GM19452 (cell line): ENCODE measurements at regions not wholly inside any gene's neighbourhood (a gene's known extent, or its start where the extent isn't known, plus 50 kb on each side); places are given as distances from the start of the nearest gene placed in this dataset.

Experiments
- ATAC-seq: cut with Tn5 transposase; IDR thresholded peaks from one replicate; pipeline ENCODE4 v1.9.1; 2021; ENCODE audit not compliant: unreplicated experiment

GRCh38 chr18:26745288-26746181, 120.0 kb downstream of the AQP4 start:
- ATAC-seq: no peak

DNA sequence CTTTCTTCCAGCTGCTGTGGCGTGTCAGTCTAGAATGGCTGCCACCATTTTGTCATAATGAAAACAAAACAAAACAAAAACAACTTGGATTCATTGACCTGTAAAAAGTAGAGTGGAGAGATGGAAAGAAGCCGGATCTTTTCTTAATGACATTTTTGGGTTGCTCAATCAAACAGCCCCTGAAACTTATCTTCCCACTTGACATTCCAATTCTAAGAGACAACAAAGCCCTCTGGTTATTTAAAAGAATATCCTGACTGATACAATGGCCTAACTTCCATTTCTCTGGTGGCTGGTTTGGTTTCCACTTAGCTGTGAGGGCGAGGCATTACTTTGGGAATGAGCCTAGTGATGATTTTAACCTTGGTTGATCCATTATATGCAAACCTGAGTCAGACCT, 123.7 kb downstream of the AQP4 start:
- no peak for ATAC-seq

GRCh38 chr18:26741048-26741447, 124.5 kb downstream of the AQP4 start:
- no peak for ATAC-seq

DNA sequence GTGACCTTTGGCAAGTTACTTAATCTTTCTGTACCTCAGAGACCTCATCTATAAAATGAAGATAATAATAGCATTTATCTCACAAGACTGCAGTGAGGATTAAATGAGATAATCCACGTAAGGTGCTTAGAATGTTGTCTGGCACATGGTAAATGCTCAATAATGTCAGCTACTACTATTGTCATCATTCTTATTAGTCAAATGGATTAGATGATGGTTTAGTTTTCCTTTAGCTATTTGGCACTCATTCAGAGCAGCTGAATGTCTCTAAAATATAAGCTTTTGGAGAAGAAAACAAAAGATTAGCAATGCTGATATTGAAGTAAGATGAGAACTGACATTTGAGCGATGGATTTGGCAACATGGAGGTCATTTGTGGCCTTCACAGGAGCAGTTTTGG, 125.1 kb downstream of the AQP4 start:
- no peak for ATAC-seq

- ATAC-seq: no peak
Measured at GRCh38 chr18:26738706-26739105, 126.8 kb downstream of the AQP4 start.

GRCh38 chr18:26736301-26736700, 129.2 kb downstream of the AQP4 start:
- ATAC-seq: no peak

DNA sequence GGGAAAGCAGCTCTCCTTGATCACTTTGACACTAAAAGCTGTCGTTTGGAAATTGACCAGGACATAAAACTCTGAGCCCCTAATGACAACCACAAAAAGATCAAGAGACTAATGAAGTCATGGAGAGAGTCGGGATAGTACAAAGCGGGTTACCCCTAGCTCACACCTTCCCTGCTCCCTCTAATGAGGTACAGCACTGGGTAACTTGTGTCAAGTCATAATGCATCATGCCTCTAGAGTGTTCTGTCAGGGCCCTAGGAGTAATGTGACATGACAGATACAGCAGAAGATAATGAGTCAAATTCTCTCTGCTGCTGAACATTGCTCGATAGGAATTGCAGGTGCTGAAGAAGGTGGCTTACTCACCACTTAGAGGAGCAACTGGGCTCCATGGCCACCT, 130.7 kb downstream of the AQP4 start:
- ATAC-seq: no peak

GRCh38 chr18:26729449-26729848, 136.1 kb downstream of the AQP4 start:
- ATAC-seq: no peak

GRCh38 chr18:26729008-26729407, 136.5 kb downstream of the AQP4 start:
- no peak for ATAC-seq

GRCh38 chr18:26723981-26724380, 141.5 kb downstream of the AQP4 start:
- no peak for ATAC-seq

GRCh38 chr18:26722565-26722931, 143.0 kb downstream of the AQP4 start:
- no peak for ATAC-seq

- no peak for ATAC-seq
Measured at GRCh38 chr18:26721854-26722564, 143.5 kb downstream of the AQP4 start.

GRCh38 chr18:26719896-26720295, 145.6 kb downstream of the AQP4 start:
- ATAC-seq: no peak

DNA sequence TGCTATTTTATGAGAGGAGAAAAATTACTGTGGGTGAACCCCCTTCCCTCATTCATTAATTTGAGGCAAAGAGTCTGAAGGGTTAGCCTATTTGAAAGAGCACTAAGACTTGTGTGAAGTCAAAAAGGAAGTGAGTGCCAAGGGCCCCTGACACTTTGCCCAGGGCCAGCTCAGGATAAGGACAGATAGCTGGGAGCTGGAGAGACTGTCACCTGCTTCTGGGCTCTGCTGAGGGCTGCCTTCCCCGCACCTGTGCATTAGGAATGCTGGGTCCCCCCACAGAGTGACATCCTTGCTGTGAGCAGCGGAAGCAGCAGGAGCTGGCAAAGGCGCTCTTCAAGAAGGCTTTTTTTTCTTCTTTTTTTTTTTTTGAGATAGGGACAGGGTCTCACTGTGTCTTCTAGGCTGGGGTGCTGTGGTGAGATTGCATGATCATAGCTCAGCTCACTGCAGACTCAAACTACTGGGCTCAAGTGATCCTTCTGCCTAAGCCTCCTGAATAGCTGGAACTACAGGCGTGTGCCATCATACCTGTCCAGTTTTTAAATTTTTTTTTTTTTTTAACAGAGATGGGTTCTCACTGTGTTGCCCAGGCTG, 148.3 kb downstream of the AQP4 start:
- ATAC-seq: no peak

- no peak for ATAC-seq
Measured at GRCh38 chr18:26714739-26715138, 150.8 kb downstream of the AQP4 start.

- ATAC-seq: no peak
Measured at GRCh38 chr18:26711756-26712155, 153.8 kb downstream of the AQP4 start.

GRCh38 chr18:26710470-26711096, 154.9 kb downstream of the AQP4 start:
- ATAC-seq: peak; percentile 87

DNA sequence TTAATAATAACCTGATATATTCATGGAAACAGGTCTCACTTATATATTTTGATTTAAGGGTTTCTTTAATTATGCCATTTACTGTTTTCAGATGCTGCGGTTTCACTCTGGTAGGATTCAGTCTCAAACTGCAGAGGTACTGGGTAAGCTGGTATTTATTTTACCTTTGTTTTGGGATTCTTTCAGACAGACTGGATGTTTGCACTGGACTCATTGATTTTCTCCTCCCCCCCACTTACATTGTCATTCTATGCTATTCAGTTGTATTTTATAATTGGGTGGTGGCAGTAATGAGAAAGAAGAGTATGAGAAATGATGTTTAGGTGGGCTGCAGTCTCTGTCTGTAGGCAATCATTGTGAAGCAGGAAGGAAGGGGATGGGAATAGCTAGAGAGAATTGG, 155.6 kb downstream of the AQP4 start:
- ATAC-seq: no peak

- ATAC-seq: no peak
Measured at GRCh38 chr18:26708806-26709716, 156.4 kb downstream of the AQP4 start.

- ATAC-seq: no peak
Measured at GRCh38 chr18:26706911-26707351, 158.6 kb downstream of the AQP4 start.
